CD4-positive, CD25-positive, alpha-beta regulatory T cell (primary cell): ENCODE measurements at regions not wholly inside any gene's neighbourhood (a gene's known extent, or its start where the extent isn't known, plus 50 kb on each side); places are given as distances from the start of the nearest gene placed in this dataset.
A peak's percentile ranks its signal among the peaks of the same experiment; 100 is the strongest.

ENCODE experiments used
- ATAC-seq, 2 donors: fragments of 150-1000 bp; cut with Tn5 transposase; one replicate each; pipeline ENCODE4 v1.10.0; 2021; ENCODE audit warnings: low read depth in 2 of 2, moderate number of reproducible peaks in 2 of 2, moderate library complexity in 1 of 2
- DNase-seq, 3 donors: peaks; one replicate each; pipeline versions ENCODE4 v3.0.0 to v3.0.0-alpha.2; 2012 to 2022; ENCODE audit warnings: mixed read lengths in 1 of 3
- H3K27ac ChIP-seq: one replicate; pipeline ENCODE4 v1.7.0; 2013; ENCODE audit warnings: mild to moderate bottlenecking, low read length; ENCODE audit not compliant: insufficient read depth, poor library complexity, severe bottlenecking
- H3K27me3 ChIP-seq: one replicate; pipeline ENCODE4 v1.7.0; 2013; ENCODE audit warnings: low read length; ENCODE audit not compliant: control insufficient read depth, insufficient read depth
- H3K36me3 ChIP-seq: one replicate; pipeline ENCODE4 v1.7.0; 2013; ENCODE audit warnings: mild to moderate bottlenecking, low read length, moderate library complexity; ENCODE audit not compliant: control insufficient read depth, insufficient read depth
- H3K4me1 ChIP-seq: 2 replicates; pipeline ENCODE4 v1.7.0; 2013; ENCODE audit warnings: mild to moderate bottlenecking, low read length; ENCODE audit not compliant: insufficient read depth, control insufficient read depth, poor library complexity, severe bottlenecking
- H3K4me3 ChIP-seq: one replicate; pipeline ENCODE4 v1.7.0; 2013; ENCODE audit warnings: low read depth, mild to moderate bottlenecking, low read length, moderate library complexity
- H3K9me3 ChIP-seq, 2 experiments: 1 replicate in 1 of 2; 2 replicates in 1 of 2; pipeline ENCODE4 v1.7.0; 2013; ENCODE audit warnings: low read length in 2 of 2, mild to moderate bottlenecking in 1 of 2, moderate library complexity in 1 of 2; ENCODE audit not compliant: control insufficient read depth in 2 of 2
- H3K27ac Mint-ChIP-seq, 3 donors: one replicate each; pipeline ENCODE4 v1.8.0; 2020 to 2022; ENCODE audit warnings: mild to moderate bottlenecking in 3 of 3, mixed read lengths in 3 of 3, moderate library complexity in 2 of 3
- H3K27me3 Mint-ChIP-seq: one replicate; pipeline ENCODE4 v1.8.0; 2022; ENCODE audit warnings: mild to moderate bottlenecking, mixed read lengths
- H3K36me3 Mint-ChIP-seq: one replicate; pipeline ENCODE4 v1.8.0; 2020; ENCODE audit warnings: mixed read lengths
- H3K4me1 Mint-ChIP-seq, 4 donors: one replicate each; pipeline ENCODE4 v1.8.0; 2020 to 2022; ENCODE audit warnings: mixed read lengths in 4 of 4, mild to moderate bottlenecking in 1 of 4
- H3K4me3 Mint-ChIP-seq, 4 donors: one replicate each; pipeline ENCODE4 v1.8.0; 2020 to 2022; ENCODE audit warnings: mild to moderate bottlenecking in 4 of 4, mixed read lengths in 4 of 4, moderate library complexity in 3 of 4
- H3K9me3 Mint-ChIP-seq, 7 donors: one replicate each; pipeline ENCODE4 v1.8.0; 2020 to 2022; ENCODE audit warnings: mixed read lengths in 7 of 7, mild to moderate bottlenecking in 3 of 7, moderate library complexity in 2 of 7

- Histone ChIP-seq H3K4me1 (no peaks in the 10 kb centered on the region), H3K27ac (no peak overlapping the region), H3K4me3 (no peak overlapping the region), H3K36me3 (no peaks in the 10 kb centered on the region), H3K9me3 (no peaks in the 10 kb centered on the region), H3K27me3 (no peaks in the 10 kb centered on the region)
- Mint-ChIP-seq H3K36me3 (no peaks in the 10 kb centered on the region), H3K27ac (no peak overlapping the region), H3K4me3 (no peak overlapping the region), H3K9me3 (peaks cover 0 to 2% (median 0%) of the 10 kb centered on the region in 7 donors), H3K4me1 (peaks cover 0 to 4% (median 0%) of the 10 kb centered on the region in 4 donors), H3K27me3 (peaks cover 8% of the 10 kb centered on the region)
- no peak for ATAC-seq
- DNase-seq, result no peak
Observed at GRCh38 chr2:224302952-224303351, 99.0 kb downstream of the FAM124B start.

- no peaks in the 10 kb centered on the region for H3K36me3 ChIP-seq
- Mint-ChIP-seq H3K4me1 (no peaks in the 10 kb centered on the region), H3K27me3 (peaks cover 40% of the 10 kb centered on the region), H3K36me3 (no peaks in the 10 kb centered on the region), H3K4me3 (no peak overlapping the region), H3K9me3 (peaks cover 0 to 7% (median 0%) of the 10 kb centered on the region in 7 donors), H3K27ac (no peak overlapping the region)
- H3K4me1 ChIP-seq, result no peaks in the 10 kb centered on the region
- H3K9me3 ChIP-seq, result no peaks in the 10 kb centered on the region
- ATAC-seq (no peak), DNase-seq (no peak)
- no peak overlapping the region for H3K27ac ChIP-seq
- no peak overlapping the region for H3K4me3 ChIP-seq
- peaks cover 4% of the 10 kb centered on the region for H3K27me3 ChIP-seq
Observed at GRCh38 chr2:224293976-224294375, 107.9 kb downstream of the FAM124B start.

GRCh38 chr2:224287531-224287930, 114.4 kb downstream of the FAM124B start:
- no peak for ATAC-seq
- no peak overlapping the region for H3K4me3 ChIP-seq
- H3K27ac Mint-ChIP-seq, result no peak overlapping the region
- peaks cover 5% of the 10 kb centered on the region for H3K27me3 ChIP-seq
- no peaks in the 10 kb centered on the region for H3K9me3 Mint-ChIP-seq
- H3K4me1 ChIP-seq, result no peaks in the 10 kb centered on the region
- no peak for DNase-seq
- H3K4me3 Mint-ChIP-seq, result no peak overlapping the region
- peaks cover 50% of the 10 kb centered on the region for H3K27me3 Mint-ChIP-seq
- H3K36me3 Mint-ChIP-seq, result no peaks in the 10 kb centered on the region
- H3K4me1 Mint-ChIP-seq, result no peaks in the 10 kb centered on the region
- no peaks in the 10 kb centered on the region for H3K9me3 ChIP-seq
- H3K36me3 ChIP-seq, result no peaks in the 10 kb centered on the region
- no peak overlapping the region for H3K27ac ChIP-seq

- Mint-ChIP-seq H3K36me3 (no peaks in the 10 kb centered on the region), H3K27ac (no peak overlapping the region), H3K9me3 (no peaks in the 10 kb centered on the region), H3K27me3 (peaks cover 44% of the 10 kb centered on the region), H3K4me3 (no peak overlapping the region), H3K4me1 (no peaks in the 10 kb centered on the region)
- H3K4me1 ChIP-seq, result no peaks in the 10 kb centered on the region
- H3K4me3 ChIP-seq, result no peak overlapping the region
- DNase-seq (peak in 1 of 3 donors; percentile 1), ATAC-seq (no peak)
- H3K9me3 ChIP-seq, result no peaks in the 10 kb centered on the region
- H3K27ac ChIP-seq, result no peak overlapping the region
- no peaks in the 10 kb centered on the region for H3K36me3 ChIP-seq
- H3K27me3 ChIP-seq, result peaks cover 5% of the 10 kb centered on the region
Observed at GRCh38 chr2:224286923-224287322, 115.0 kb downstream of the FAM124B start.

- Mint-ChIP-seq H3K27ac (no peak overlapping the region), H3K4me3 (no peak overlapping the region), H3K4me1 (no peaks in the 10 kb centered on the region), H3K36me3 (no peaks in the 10 kb centered on the region), H3K27me3 (peaks cover 30% of the 10 kb centered on the region), H3K9me3 (no peaks in the 10 kb centered on the region)
- Histone ChIP-seq H3K36me3 (no peaks in the 10 kb centered on the region), H3K27ac (no peak overlapping the region), H3K4me1 (no peaks in the 10 kb centered on the region), H3K9me3 (no peaks in the 10 kb centered on the region), H3K27me3 (peaks cover 3% of the 10 kb centered on the region), H3K4me3 (no peak overlapping the region)
- ATAC-seq, result no peak
- DNase-seq, result peak in 2 of 3 donors; percentile 36 to 37
Observed at GRCh38 chr2:224284134-224284946, 117.6 kb downstream of the FAM124B start.

- Mint-ChIP-seq H3K9me3 (no peaks in the 10 kb centered on the region), H3K36me3 (no peaks in the 10 kb centered on the region), H3K4me3 (no peak overlapping the region), H3K4me1 (no peaks in the 10 kb centered on the region), H3K27me3 (peaks cover 30% of the 10 kb centered on the region), H3K27ac (no peak overlapping the region)
- Histone ChIP-seq H3K4me3 (no peak overlapping the region), H3K27me3 (peaks cover 3% of the 10 kb centered on the region), H3K36me3 (no peaks in the 10 kb centered on the region), H3K9me3 (no peaks in the 10 kb centered on the region), H3K27ac (no peak overlapping the region), H3K4me1 (no peaks in the 10 kb centered on the region)
- DNase-seq, result no peak
- no peak for ATAC-seq
Observed at GRCh38 chr2:224283466-224283965, 118.4 kb downstream of the FAM124B start.

GRCh38 chr2:224281374-224281773, 120.5 kb downstream of the FAM124B start:
- Mint-ChIP-seq H3K27me3 (peaks cover 27% of the 10 kb centered on the region), H3K27ac (no peak overlapping the region), H3K36me3 (no peaks in the 10 kb centered on the region), H3K4me3 (no peak overlapping the region), H3K4me1 (no peaks in the 10 kb centered on the region), H3K9me3 (no peaks in the 10 kb centered on the region)
- Histone ChIP-seq H3K4me1 (no peaks in the 10 kb centered on the region), H3K36me3 (no peaks in the 10 kb centered on the region), H3K27ac (no peak overlapping the region), H3K4me3 (no peak overlapping the region), H3K9me3 (no peaks in the 10 kb centered on the region), H3K27me3 (peaks cover 7% of the 10 kb centered on the region)
- ATAC-seq, result no peak
- no peak for DNase-seq

GRCh38 chr2:224278531-224278930, 123.4 kb downstream of the FAM124B start:
- H3K27me3 Mint-ChIP-seq, result peaks cover 12% of the 10 kb centered on the region
- no peaks in the 10 kb centered on the region for H3K9me3 Mint-ChIP-seq
- no peaks in the 10 kb centered on the region for H3K4me1 ChIP-seq
- no peaks in the 10 kb centered on the region for H3K36me3 Mint-ChIP-seq
- H3K4me1 Mint-ChIP-seq, result no peaks in the 10 kb centered on the region
- DNase-seq (no peak), ATAC-seq (no peak)
- no peak overlapping the region for H3K27ac ChIP-seq
- H3K36me3 ChIP-seq, result no peaks in the 10 kb centered on the region
- peaks cover 4% of the 10 kb centered on the region for H3K27me3 ChIP-seq
- no peaks in the 10 kb centered on the region for H3K9me3 ChIP-seq
- no peak overlapping the region for H3K4me3 ChIP-seq
- no peak overlapping the region for H3K4me3 Mint-ChIP-seq
- no peak overlapping the region for H3K27ac Mint-ChIP-seq
